Activated CD8-positive, alpha-beta T cell treated with anti-CD3 and anti-CD28 coated beads for 36 hours (primary cell): ENCODE measurements at regions not wholly inside any gene's neighbourhood (a gene's known extent, or its start where the extent isn't known, plus 50 kb on each side); places are given as distances from the start of the nearest gene placed in this dataset.

Experiments used
- ATAC-seq: fragments of 200-7000 bp; cut with Tn5 transposase; one replicate; pipeline ENCODE4 v1.10.0; 2021; ENCODE audit warnings: mild to moderate bottlenecking, moderate library complexity
- CTCF ChIA-PET: fragments of 350-600 bp; sonication (Branson Sonifier 250); formaldehyde crosslinking; loops from one replicate; lab custom pipeline; 2021; ENCODE audit warnings: antibody characterized with exemption; lab: Charles Lee
- POLR2A ChIA-PET: fragments of 350-600 bp; sonication (Branson Sonifier 250); formaldehyde crosslinking; loops from one replicate; lab custom pipeline; 2021; ENCODE audit warnings: antibody characterized with exemption; lab: Charles Lee
- DNase-seq: peaks from one replicate; pipeline ENCODE4 v3.0.0-alpha.2; 2020
- H3K27ac Mint-ChIP-seq: one replicate; pipeline ENCODE4 v1.8.0; 2021; ENCODE audit warnings: mild to moderate bottlenecking, mixed read lengths
- H3K27me3 Mint-ChIP-seq: one replicate; pipeline ENCODE4 v1.8.0; 2021; ENCODE audit warnings: mixed read lengths
- H3K36me3 Mint-ChIP-seq: one replicate; pipeline ENCODE4 v1.8.0; 2021; ENCODE audit warnings: low read depth, mixed read lengths
- H3K4me1 Mint-ChIP-seq: one replicate; pipeline ENCODE4 v1.8.0; 2021; ENCODE audit warnings: low read depth, mixed read lengths
- H3K4me3 Mint-ChIP-seq: one replicate; pipeline ENCODE4 v1.8.0; 2021; ENCODE audit warnings: mild to moderate bottlenecking, moderate library complexity, mixed read lengths
- H3K9me3 Mint-ChIP-seq: one replicate; pipeline ENCODE4 v1.8.0; 2021; ENCODE audit warnings: mixed read lengths
- intact Hi-C: fragments of 100-400 bp; cut with micrococcal nuclease; formaldehyde crosslinking; loops from one replicate; pipeline ENCODE4 v1.10.0; 2022
- TF ChIP-seq, protein P1 (sequence below): fragments of 200-600 bp; IDR thresholded peaks from one replicate; pipeline ENCODE4 v1.8.0; 2022; ENCODE audit warnings: antibody characterized with exemption, mild to moderate bottlenecking

GRCh38 chr4:123696687-123697086 is 300.1 kb downstream of the SPRY1 start:
- no peak overlapping the region for H3K27ac Mint-ChIP-seq
- DNase-seq (no peak), ATAC-seq (no peak)
- TF ChIP-seq, protein P1, sequence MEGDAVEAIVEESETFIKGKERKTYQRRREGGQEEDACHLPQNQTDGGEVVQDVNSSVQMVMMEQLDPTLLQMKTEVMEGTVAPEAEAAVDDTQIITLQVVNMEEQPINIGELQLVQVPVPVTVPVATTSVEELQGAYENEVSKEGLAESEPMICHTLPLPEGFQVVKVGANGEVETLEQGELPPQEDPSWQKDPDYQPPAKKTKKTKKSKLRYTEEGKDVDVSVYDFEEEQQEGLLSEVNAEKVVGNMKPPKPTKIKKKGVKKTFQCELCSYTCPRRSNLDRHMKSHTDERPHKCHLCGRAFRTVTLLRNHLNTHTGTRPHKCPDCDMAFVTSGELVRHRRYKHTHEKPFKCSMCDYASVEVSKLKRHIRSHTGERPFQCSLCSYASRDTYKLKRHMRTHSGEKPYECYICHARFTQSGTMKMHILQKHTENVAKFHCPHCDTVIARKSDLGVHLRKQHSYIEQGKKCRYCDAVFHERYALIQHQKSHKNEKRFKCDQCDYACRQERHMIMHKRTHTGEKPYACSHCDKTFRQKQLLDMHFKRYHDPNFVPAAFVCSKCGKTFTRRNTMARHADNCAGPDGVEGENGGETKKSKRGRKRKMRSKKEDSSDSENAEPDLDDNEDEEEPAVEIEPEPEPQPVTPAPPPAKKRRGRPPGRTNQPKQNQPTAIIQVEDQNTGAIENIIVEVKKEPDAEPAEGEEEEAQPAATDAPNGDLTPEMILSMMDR: no peak
- H3K9me3 Mint-ChIP-seq: no peaks in the 10 kb centered on the region
- POLR2A ChIA-PET: no interaction called here
- no peaks in the 10 kb centered on the region for H3K36me3 Mint-ChIP-seq
- CTCF ChIA-PET: no interaction called here
- no peak overlapping the region for H3K4me3 Mint-ChIP-seq
- H3K27me3 Mint-ChIP-seq: peaks cover 5% of the 10 kb centered on the region
- no peaks in the 10 kb centered on the region for H3K4me1 Mint-ChIP-seq
- intact Hi-C loops: no loop called here

DNA sequence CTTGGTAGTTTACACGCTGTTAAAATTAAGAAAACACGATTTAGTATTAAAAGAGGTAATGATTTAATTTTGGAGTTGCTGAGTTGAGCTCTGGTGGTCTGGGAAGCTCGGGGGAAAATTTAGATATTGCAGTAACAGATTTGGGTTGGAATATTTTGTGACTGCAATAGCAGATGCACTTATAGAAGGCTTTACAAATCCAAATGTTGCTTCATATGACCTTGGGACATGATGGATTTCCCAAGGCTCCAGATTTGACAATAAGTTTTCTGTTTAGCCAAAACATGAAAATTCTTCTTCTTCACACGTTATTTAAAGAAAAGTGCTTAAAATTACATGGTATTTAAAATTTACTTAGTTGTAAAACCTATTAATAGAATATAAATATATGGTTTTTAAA is 302.0 kb downstream of the SPRY1 start:
- DNase-seq: no peak
- TF ChIP-seq, protein P1: no peak
- ChIA-PET CTCF (no interaction called here), POLR2A (no interaction called here)
- Mint-ChIP-seq H3K27me3 (peaks cover 5% of the 10 kb centered on the region), H3K9me3 (no peaks in the 10 kb centered on the region), H3K4me3 (no peak overlapping the region), H3K27ac (no peak overlapping the region), H3K4me1 (no peaks in the 10 kb centered on the region), H3K36me3 (no peaks in the 10 kb centered on the region)
- ATAC-seq: no peak
- intact Hi-C loops: no loop called here

- no peak for ATAC-seq
- peaks cover 5% of the 10 kb centered on the region for H3K27me3 Mint-ChIP-seq
- TF ChIP-seq, protein P1: no peak
- intact Hi-C loops: no loop called here
- POLR2A ChIA-PET: no interaction called here
- H3K27ac Mint-ChIP-seq: no peak overlapping the region
- H3K9me3 Mint-ChIP-seq: no peaks in the 10 kb centered on the region
- no peaks in the 10 kb centered on the region for H3K4me1 Mint-ChIP-seq
- CTCF ChIA-PET: no interaction called here
- no peak overlapping the region for H3K4me3 Mint-ChIP-seq
- no peaks in the 10 kb centered on the region for H3K36me3 Mint-ChIP-seq
- no peak for DNase-seq
These were observed 303.5 kb downstream of the SPRY1 start for GRCh38 chr4:123699880-123700771.

GRCh38 chr4:123701131-123701575 is 304.6 kb downstream of the SPRY1 start:
- CTCF ChIA-PET: no interaction called here
- TF ChIP-seq, protein P1: no peak
- ATAC-seq: no peak
- Mint-ChIP-seq H3K4me3 (no peak overlapping the region), H3K36me3 (no peaks in the 10 kb centered on the region), H3K27me3 (peaks cover 5% of the 10 kb centered on the region), H3K9me3 (no peaks in the 10 kb centered on the region), H3K4me1 (no peaks in the 10 kb centered on the region), H3K27ac (no peak overlapping the region)
- intact Hi-C loops: no loop called here
- POLR2A ChIA-PET: no interaction called here
- DNase-seq: no peak

GRCh38 chr4:123705419-123705818 is 308.8 kb downstream of the SPRY1 start:
- no peak for ATAC-seq

More at GRCh38 chr4:123705419-123705818, 308.8 kb downstream of the SPRY1 start:
- no peak for DNase-seq
- H3K4me1 Mint-ChIP-seq: no peaks in the 10 kb centered on the region
- H3K4me3 Mint-ChIP-seq: no peak overlapping the region
- CTCF ChIA-PET: no interaction called here
- H3K27me3 Mint-ChIP-seq: no peaks in the 10 kb centered on the region
- intact Hi-C loops: no loop called here
- POLR2A ChIA-PET: no interaction called here
- H3K9me3 Mint-ChIP-seq: peaks cover 11% of the 10 kb centered on the region
- no peaks in the 10 kb centered on the region for H3K36me3 Mint-ChIP-seq
- TF ChIP-seq, protein P1: no peak
- no peak overlapping the region for H3K27ac Mint-ChIP-seq
